Natural killer cell treated with Interleukin-12 subunit alpha and Interleukin-12 subunit beta and Interleukin-15 and Interleukin-18, amount 100 ng/mL, for 72 hours (primary cell): ENCODE measurements at regions not wholly inside any gene's neighbourhood (a gene's known extent, or its start where the extent isn't known, plus 50 kb on each side); places are given as distances from the start of the nearest gene placed in this dataset.

ENCODE experiments used
- ATAC-seq, 2 donors: fragments of 150-1000 bp; cut with Tn5 transposase in 1 of 2; sonication (Bioruptor Pico), chemical (Tn5 transposase) in 1 of 2; 2 replicates each; pipeline ENCODE4 v1.10.0; 2021
- DNase-seq: peaks from one replicate; pipeline ENCODE4 v3.0.0; 2022; ENCODE audit warnings: low spot score
- H3K27ac Mint-ChIP-seq, 2 donors: 1 replicate in 1 of 2; 2 replicates in 1 of 2; pipeline ENCODE4 v1.8.0; 2022; ENCODE audit warnings: mixed read lengths in 2 of 2, mild to moderate bottlenecking in 1 of 2, moderate library complexity in 1 of 2
- H3K27me3 Mint-ChIP-seq, 2 donors: 1 replicate in 1 of 2; 2 replicates in 1 of 2; pipeline ENCODE4 v1.8.0; 2022; ENCODE audit warnings: mixed read lengths in 2 of 2
- H3K36me3 Mint-ChIP-seq: one replicate; pipeline ENCODE4 v1.8.0; 2022; ENCODE audit warnings: mixed read lengths
- H3K4me1 Mint-ChIP-seq, 2 donors: 1 replicate in 1 of 2; 2 replicates in 1 of 2; pipeline ENCODE4 v1.8.0; 2022; ENCODE audit warnings: low read depth in 2 of 2, mixed read lengths in 2 of 2, mild to moderate bottlenecking in 1 of 2
- H3K4me3 Mint-ChIP-seq: one replicate; pipeline ENCODE4 v1.8.0; 2022; ENCODE audit warnings: mixed read lengths
- H3K9me3 Mint-ChIP-seq: 2 replicates; pipeline ENCODE4 v1.8.0; 2022; ENCODE audit warnings: mixed read lengths

GRCh38 chr9:90124961-90125360 is 517.7 kb downstream of the DIRAS2 start:
- DNase-seq (no peak), ATAC-seq (no peak)
- H3K36me3 Mint-ChIP-seq, result peaks cover 5% of the 10 kb centered on the region
- no peak overlapping the region for H3K4me3 Mint-ChIP-seq
- no peaks in the 10 kb centered on the region for H3K4me1 Mint-ChIP-seq
- no peaks in the 10 kb centered on the region for H3K9me3 Mint-ChIP-seq
- no peak overlapping the region for H3K27ac Mint-ChIP-seq
- peaks cover 20 to 40% of the 10 kb centered on the region in 2 donors for H3K27me3 Mint-ChIP-seq

GRCh38 chr9:90127923-90128322 is 514.7 kb downstream of the DIRAS2 start:
- Mint-ChIP-seq H3K36me3 (peaks cover 5% of the 10 kb centered on the region), H3K4me3 (no peak overlapping the region), H3K27ac (no peak overlapping the region), H3K27me3 (peaks cover 21 to 44% of the 10 kb centered on the region in 2 donors), H3K9me3 (no peaks in the 10 kb centered on the region), H3K4me1 (no peaks in the 10 kb centered on the region)
- DNase-seq (no peak), ATAC-seq (no peak)

GRCh38 chr9:90128587-90129190 is 513.9 kb downstream of the DIRAS2 start:
- H3K27me3 Mint-ChIP-seq, result peaks cover 21 to 44% of the 10 kb centered on the region in 2 donors
- H3K36me3 Mint-ChIP-seq, result peaks cover 5% of the 10 kb centered on the region
- H3K27ac Mint-ChIP-seq, result no peak overlapping the region
- H3K4me3 Mint-ChIP-seq, result no peak overlapping the region
- DNase-seq (no peak), ATAC-seq (no peak)
- no peaks in the 10 kb centered on the region for H3K4me1 Mint-ChIP-seq
- H3K9me3 Mint-ChIP-seq, result no peaks in the 10 kb centered on the region

- no peak overlapping the region for H3K27ac Mint-ChIP-seq
- H3K4me3 Mint-ChIP-seq, result no peak overlapping the region
- H3K4me1 Mint-ChIP-seq, result no peaks in the 10 kb centered on the region
- H3K27me3 Mint-ChIP-seq, result peaks cover 19 to 40% of the 10 kb centered on the region in 2 donors
- DNase-seq (no peak), ATAC-seq (no peak)
- peaks cover 2% of the 10 kb centered on the region for H3K36me3 Mint-ChIP-seq
- no peaks in the 10 kb centered on the region for H3K9me3 Mint-ChIP-seq
These were observed 513.2 kb downstream of the DIRAS2 start for GRCh38 chr9:90129446-90129845.

GRCh38 chr9:90131568-90131967 is 511.1 kb downstream of the DIRAS2 start:
- no peak for ATAC-seq
- H3K36me3 Mint-ChIP-seq, result no peaks in the 10 kb centered on the region
- no peaks in the 10 kb centered on the region for H3K4me1 Mint-ChIP-seq
- no peaks in the 10 kb centered on the region for H3K9me3 Mint-ChIP-seq
- no peak for DNase-seq
- no peak overlapping the region for H3K4me3 Mint-ChIP-seq
- H3K27me3 Mint-ChIP-seq, result peaks cover 16 to 26% of the 10 kb centered on the region in 2 donors
- no peak overlapping the region for H3K27ac Mint-ChIP-seq

- no peaks in the 10 kb centered on the region for H3K36me3 Mint-ChIP-seq
- no peak overlapping the region for H3K4me3 Mint-ChIP-seq
- no peaks in the 10 kb centered on the region for H3K4me1 Mint-ChIP-seq
- DNase-seq (no peak), ATAC-seq (no peak)
- H3K27me3 Mint-ChIP-seq, result peaks cover 14 to 22% of the 10 kb centered on the region in 2 donors
- no peaks in the 10 kb centered on the region for H3K9me3 Mint-ChIP-seq
- no peak overlapping the region for H3K27ac Mint-ChIP-seq
These were observed 509.8 kb downstream of the DIRAS2 start for GRCh38 chr9:90132866-90133265.

- Mint-ChIP-seq H3K4me3 (no peak overlapping the region), H3K4me1 (no peaks in the 10 kb centered on the region), H3K27ac (no peak overlapping the region), H3K36me3 (no peaks in the 10 kb centered on the region), H3K27me3 (peaks cover 17 to 42% of the 10 kb centered on the region in 2 donors), H3K9me3 (no peaks in the 10 kb centered on the region)
- DNase-seq (no peak), ATAC-seq (no peak)
These were observed 504.8 kb downstream of the DIRAS2 start for GRCh38 chr9:90137801-90138200.

- peak; percentile 55 to 60 for ATAC-seq
- Mint-ChIP-seq H3K9me3 (no peaks in the 10 kb centered on the region), H3K36me3 (no peaks in the 10 kb centered on the region), H3K27me3 (peaks cover 21 to 61% of the 10 kb centered on the region in 2 donors), H3K4me1 (no peaks in the 10 kb centered on the region), H3K4me3 (no peak overlapping the region), H3K27ac (no peak overlapping the region)
- no peak for DNase-seq
These were observed 502.3 kb downstream of the DIRAS2 start for GRCh38 chr9:90140131-90140818.

- DNase-seq, result no peak
- Mint-ChIP-seq H3K4me1 (no peaks in the 10 kb centered on the region), H3K4me3 (no peak overlapping the region), H3K27ac (no peak overlapping the region), H3K27me3 (peaks cover 25 to 73% of the 10 kb centered on the region in 2 donors), H3K36me3 (no peaks in the 10 kb centered on the region), H3K9me3 (no peaks in the 10 kb centered on the region)
- ATAC-seq, result no peak
These were observed 500.9 kb downstream of the DIRAS2 start for GRCh38 chr9:90141723-90142122.

- Mint-ChIP-seq H3K36me3 (no peaks in the 10 kb centered on the region), H3K4me1 (no peaks in the 10 kb centered on the region), H3K9me3 (no peaks in the 10 kb centered on the region), H3K27ac (no peak overlapping the region), H3K27me3 (peaks cover 32 to 79% of the 10 kb centered on the region in 2 donors), H3K4me3 (no peak overlapping the region)
- DNase-seq (no peak), ATAC-seq (no peak)
These were observed 500.0 kb downstream of the DIRAS2 start for GRCh38 chr9:90142580-90142979.

GRCh38 chr9:90147426-90147825 is 495.2 kb downstream of the DIRAS2 start:
- Mint-ChIP-seq H3K27me3 (peaks cover 21 to 54% of the 10 kb centered on the region in 2 donors), H3K27ac (no peak overlapping the region), H3K4me3 (no peak overlapping the region), H3K4me1 (no peaks in the 10 kb centered on the region), H3K9me3 (no peaks in the 10 kb centered on the region), H3K36me3 (no peaks in the 10 kb centered on the region)
- DNase-seq, result no peak
- ATAC-seq, result no peak

- DNase-seq (no peak), ATAC-seq (no peak)
- Mint-ChIP-seq H3K4me3 (no peak overlapping the region), H3K4me1 (no peaks in the 10 kb centered on the region), H3K9me3 (no peaks in the 10 kb centered on the region), H3K36me3 (no peaks in the 10 kb centered on the region), H3K27ac (no peak overlapping the region), H3K27me3 (peaks cover 16 to 26% of the 10 kb centered on the region in 2 donors)
These were observed 486.3 kb downstream of the DIRAS2 start for GRCh38 chr9:90156318-90156717.

- ATAC-seq, result peak; percentile 36 to 38
- peaks cover 9 to 34% of the 10 kb centered on the region in 2 donors for H3K27me3 Mint-ChIP-seq
These were observed 480.3 kb downstream of the DIRAS2 start for GRCh38 chr9:90162326-90162725.

GRCh38 chr9:90162819-90163218 is 479.8 kb downstream of the DIRAS2 start:
- Mint-ChIP-seq H3K27me3 (peaks cover 7 to 37% of the 10 kb centered on the region in 2 donors), H3K4me1 (no peaks in the 10 kb centered on the region), H3K36me3 (no peaks in the 10 kb centered on the region), H3K9me3 (no peaks in the 10 kb centered on the region), H3K27ac (no peak overlapping the region), H3K4me3 (no peak overlapping the region)
- DNase-seq (no peak), ATAC-seq (peak in 1 of 2 donors; percentile 28)

More at GRCh38 chr9:90162326-90162725, 480.3 kb downstream of the DIRAS2 start:
- no peak for DNase-seq
- no peaks in the 10 kb centered on the region for H3K9me3 Mint-ChIP-seq
- H3K4me3 Mint-ChIP-seq, result no peak overlapping the region
- H3K4me1 Mint-ChIP-seq, result no peaks in the 10 kb centered on the region
- no peaks in the 10 kb centered on the region for H3K36me3 Mint-ChIP-seq
- no peak overlapping the region for H3K27ac Mint-ChIP-seq
